ENCODE measurements at regions not wholly inside any gene's neighbourhood (a gene's known extent, or its start where the extent isn't known, plus 50 kb on each side); places are given as distances from the start of the nearest gene placed in this dataset.
A peak's percentile ranks its signal among the peaks of the same experiment; 100 is the strongest.

- H3K4me1 ChIP-seq (ENCODE audit: control insufficient read depth, insufficient read depth, low read length), result peaks cover 34% of the 10 kb centered on the region
- H3K36me3 ChIP-seq (ENCODE audit: control insufficient read depth, insufficient read depth, low read length), result no peaks in the 10 kb centered on the region
- peak; percentile 73 to 84 for DNase-seq
- H3K27me3 ChIP-seq (ENCODE audit: control insufficient read depth, insufficient read depth, low read length), result no peaks in the 10 kb centered on the region
- WGBS (ENCODE audit: insufficient coverage, low lambda C conversion rate), result no CpG with 5 or more reads among the region's 9 CpGs
- peak overlapping the region; percentile 46 for H3K27ac ChIP-seq (ENCODE audit: low read length)
- peaks cover 4% of the 10 kb centered on the region for H3K9me3 ChIP-seq (ENCODE audit: control insufficient read depth, low read depth, low read length)
- no peak overlapping the region for H3K4me3 ChIP-seq (ENCODE audit: low read length)
Observed at GRCh38 chr1:201714542-201715329, 114.2 kb upstream of the IPO9 start.

DNA sequence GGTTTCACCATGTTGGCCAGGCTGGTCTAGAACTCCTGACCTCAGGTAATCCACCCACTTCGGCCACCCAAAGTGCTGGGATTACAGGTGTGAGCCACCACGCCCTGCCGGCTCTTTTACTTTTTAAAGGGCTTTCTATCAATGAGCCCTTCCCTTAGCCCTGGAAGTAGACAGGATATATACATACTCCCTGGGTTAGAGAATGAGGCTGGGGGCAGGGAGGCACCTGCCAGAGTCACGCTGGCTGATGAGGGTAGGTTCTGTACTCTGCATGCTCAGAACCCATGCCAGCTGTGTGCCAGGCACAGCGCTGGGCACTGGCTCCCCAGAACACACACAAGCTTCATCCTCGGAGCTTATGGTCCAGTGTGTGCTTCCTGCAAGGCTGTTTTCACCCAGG is 113.6 kb upstream of the IPO9 start:
- no peak overlapping the region for H3K27ac ChIP-seq (ENCODE audit: low read length)
- DNase-seq, result no peak
- no peak overlapping the region for H3K4me3 ChIP-seq (ENCODE audit: low read length)
- no peaks in the 10 kb centered on the region for H3K36me3 ChIP-seq (ENCODE audit: control insufficient read depth, insufficient read depth, low read length)
- no peaks in the 10 kb centered on the region for H3K27me3 ChIP-seq (ENCODE audit: control insufficient read depth, insufficient read depth, low read length)
- no CpG with 5 or more reads among the region's 6 CpGs for WGBS (ENCODE audit: insufficient coverage, low lambda C conversion rate)
- peaks cover 39% of the 10 kb centered on the region for H3K4me1 ChIP-seq (ENCODE audit: control insufficient read depth, insufficient read depth, low read length)
- H3K9me3 ChIP-seq (ENCODE audit: control insufficient read depth, low read depth, low read length), result peaks cover 4% of the 10 kb centered on the region

DNA sequence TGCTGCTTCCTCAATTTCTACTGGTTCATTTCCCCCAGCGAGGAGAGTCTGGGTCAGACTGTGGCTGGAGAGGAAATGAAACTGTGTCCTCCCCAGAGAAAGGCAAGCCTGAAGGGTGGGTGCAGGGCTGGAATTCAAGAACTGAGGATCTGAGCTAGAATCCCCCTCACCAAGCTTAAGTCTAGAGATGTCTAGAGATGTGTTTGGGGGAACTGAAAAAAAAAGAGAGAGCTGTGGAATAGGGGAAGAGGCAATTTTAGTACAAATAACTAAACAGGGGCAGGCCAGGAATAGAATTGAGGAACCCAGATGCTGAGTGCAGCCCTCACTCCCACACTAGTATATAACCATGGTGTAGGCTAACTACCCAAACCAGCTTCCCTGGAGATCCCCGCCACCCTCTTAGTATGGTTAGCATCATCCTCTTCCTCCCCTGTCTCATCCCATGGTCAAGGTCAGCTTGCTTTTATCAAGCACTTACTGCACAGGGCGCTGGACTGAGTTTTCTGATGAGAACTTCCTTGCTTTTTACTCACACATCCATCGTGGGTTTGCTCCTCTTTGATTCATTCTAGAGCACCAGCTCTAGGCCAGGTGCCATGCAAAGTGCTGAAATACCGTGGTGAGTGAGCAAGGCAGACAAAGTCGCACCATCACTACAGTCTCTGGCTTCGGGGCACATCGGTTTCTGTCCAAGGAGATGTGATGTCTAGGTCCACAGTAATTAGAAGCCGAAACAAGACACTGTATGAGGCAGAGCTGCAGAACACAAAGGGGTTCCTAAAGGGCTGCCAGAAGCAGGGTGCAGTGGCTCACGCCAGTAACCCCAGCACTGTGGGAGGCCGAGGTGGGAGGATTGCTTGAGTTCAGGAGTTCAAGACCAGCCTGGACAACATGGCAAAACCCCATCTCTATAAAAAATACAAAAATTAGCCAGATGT is 112.9 kb upstream of the IPO9 start:
- no peak for DNase-seq
- no CpG with 5 or more reads among the region's 11 CpGs for WGBS (ENCODE audit: insufficient coverage, low lambda C conversion rate)
- no peak overlapping the region for H3K4me3 ChIP-seq (ENCODE audit: low read length)
- H3K4me1 ChIP-seq (ENCODE audit: control insufficient read depth, insufficient read depth, low read length), result peaks cover 43% of the 10 kb centered on the region
- peaks cover 4% of the 10 kb centered on the region for H3K9me3 ChIP-seq (ENCODE audit: control insufficient read depth, low read depth, low read length)
- H3K27ac ChIP-seq (ENCODE audit: low read length), result no peak overlapping the region
- no peaks in the 10 kb centered on the region for H3K27me3 ChIP-seq (ENCODE audit: control insufficient read depth, insufficient read depth, low read length)
- no peaks in the 10 kb centered on the region for H3K36me3 ChIP-seq (ENCODE audit: control insufficient read depth, insufficient read depth, low read length)

- no peak overlapping the region for H3K27ac ChIP-seq (ENCODE audit: low read length)
- peaks cover 43% of the 10 kb centered on the region for H3K4me1 ChIP-seq (ENCODE audit: control insufficient read depth, insufficient read depth, low read length)
Observed at GRCh38 chr1:201716742-201717135, 112.2 kb upstream of the IPO9 start.

DNA sequence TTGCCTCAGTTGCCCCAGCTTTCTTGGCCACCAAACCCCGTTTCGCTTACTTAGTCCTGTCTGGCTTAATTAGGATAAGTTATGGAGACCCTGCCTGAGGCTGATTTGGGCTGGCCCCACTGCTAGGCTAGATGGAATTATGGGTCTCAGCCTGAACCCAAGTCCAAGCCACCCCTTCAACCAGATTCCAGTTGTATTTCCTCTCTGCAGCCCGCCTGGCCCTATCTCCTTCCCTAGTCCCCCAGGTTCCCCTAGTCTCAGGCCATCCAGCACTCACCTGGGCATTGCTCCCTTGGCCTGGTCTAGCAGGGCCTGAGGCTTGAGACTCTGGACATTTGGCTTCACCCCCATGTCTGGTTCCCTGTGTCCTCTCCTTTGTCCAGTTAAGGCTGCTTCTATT is 111.7 kb upstream of the IPO9 start:
- peaks cover 40% of the 10 kb centered on the region for H3K4me1 ChIP-seq (ENCODE audit: control insufficient read depth, insufficient read depth, low read length)
- no peak overlapping the region for H3K27ac ChIP-seq (ENCODE audit: low read length)
- H3K9me3 ChIP-seq (ENCODE audit: control insufficient read depth, low read depth, low read length), result peaks cover 4% of the 10 kb centered on the region
- no CpG with 5 or more reads among the region's 3 CpGs for WGBS (ENCODE audit: insufficient coverage, low lambda C conversion rate)
- no peaks in the 10 kb centered on the region for H3K27me3 ChIP-seq (ENCODE audit: control insufficient read depth, insufficient read depth, low read length)
- no peak overlapping the region for H3K4me3 ChIP-seq (ENCODE audit: low read length)
- no peak for DNase-seq
- no peaks in the 10 kb centered on the region for H3K36me3 ChIP-seq (ENCODE audit: control insufficient read depth, insufficient read depth, low read length)

More at GRCh38 chr1:201716742-201717135, 112.2 kb upstream of the IPO9 start:
- 100% methylated on average over 2 of the region's 7 CpGs for WGBS (ENCODE audit: insufficient coverage, low lambda C conversion rate)
- no peaks in the 10 kb centered on the region for H3K36me3 ChIP-seq (ENCODE audit: control insufficient read depth, insufficient read depth, low read length)
- H3K27me3 ChIP-seq (ENCODE audit: control insufficient read depth, insufficient read depth, low read length), result no peaks in the 10 kb centered on the region
- DNase-seq, result no peak
- H3K9me3 ChIP-seq (ENCODE audit: control insufficient read depth, low read depth, low read length), result peaks cover 4% of the 10 kb centered on the region
- H3K4me3 ChIP-seq (ENCODE audit: low read length), result no peak overlapping the region

- Histone ChIP-seq H3K4me1 (ENCODE audit: control insufficient read depth, insufficient read depth, low read length) (peaks cover 29% of the 10 kb centered on the region), H3K9me3 (ENCODE audit: control insufficient read depth, low read depth, low read length) (peaks cover 4% of the 10 kb centered on the region), H3K27me3 (ENCODE audit: control insufficient read depth, insufficient read depth, low read length) (no peaks in the 10 kb centered on the region), H3K36me3 (ENCODE audit: control insufficient read depth, insufficient read depth, low read length) (no peaks in the 10 kb centered on the region), H3K4me3 (ENCODE audit: low read length) (no peak overlapping the region), H3K27ac (ENCODE audit: low read length) (no peak overlapping the region)
- WGBS (ENCODE audit: insufficient coverage, low lambda C conversion rate), result no CpG with 5 or more reads among the region's 36 CpGs
- DNase-seq, result no peak
Observed at GRCh38 chr1:201718346-201719202, 110.4 kb upstream of the IPO9 start.

DNA sequence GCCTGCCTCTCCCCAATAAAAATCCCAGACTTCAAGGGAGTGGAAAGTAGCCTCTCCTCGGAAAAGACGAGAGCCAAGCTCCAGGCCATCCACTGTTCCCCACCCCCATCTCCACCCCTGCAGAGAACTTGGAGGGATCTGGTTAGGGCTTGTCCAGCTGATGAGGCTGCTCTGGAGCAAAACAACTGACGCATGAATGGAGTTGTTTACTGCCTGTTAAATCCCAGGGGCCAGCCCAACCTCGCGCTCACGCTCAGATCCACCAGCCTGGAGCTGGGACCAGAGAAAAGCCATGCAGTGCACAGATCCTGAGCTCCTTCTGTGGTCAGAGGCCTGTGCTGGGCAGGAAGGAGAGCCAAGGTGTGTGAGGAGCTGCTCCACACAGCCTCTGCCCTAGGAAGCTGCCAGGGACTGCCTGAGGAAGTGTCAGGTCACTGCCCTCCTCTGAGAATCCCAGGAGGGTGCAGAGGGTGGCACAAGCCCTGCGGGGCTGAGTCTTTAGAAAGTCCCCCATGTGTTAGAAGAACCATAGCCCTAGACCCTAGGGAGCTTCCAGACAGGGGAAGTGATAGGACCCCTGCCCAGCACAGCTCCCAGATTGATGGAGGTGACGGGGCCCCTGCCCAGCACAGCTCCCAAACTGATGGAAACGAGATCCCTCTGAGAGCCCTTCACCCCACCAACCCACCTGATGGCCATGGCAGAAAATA is 109.0 kb upstream of the IPO9 start:
- Histone ChIP-seq H3K36me3 (ENCODE audit: control insufficient read depth, insufficient read depth, low read length) (no peaks in the 10 kb centered on the region), H3K27me3 (ENCODE audit: control insufficient read depth, insufficient read depth, low read length) (no peaks in the 10 kb centered on the region), H3K27ac (ENCODE audit: low read length) (peak overlapping the region; percentile 62), H3K9me3 (ENCODE audit: control insufficient read depth, low read depth, low read length) (peaks cover 4% of the 10 kb centered on the region), H3K4me3 (ENCODE audit: low read length) (no peak overlapping the region), H3K4me1 (ENCODE audit: control insufficient read depth, insufficient read depth, low read length) (peaks cover 15% of the 10 kb centered on the region)
- WGBS (ENCODE audit: insufficient coverage, low lambda C conversion rate), result no CpG with 5 or more reads among the region's 9 CpGs
- DNase-seq, result peak in 1 of 2 donors; percentile 51

DNA sequence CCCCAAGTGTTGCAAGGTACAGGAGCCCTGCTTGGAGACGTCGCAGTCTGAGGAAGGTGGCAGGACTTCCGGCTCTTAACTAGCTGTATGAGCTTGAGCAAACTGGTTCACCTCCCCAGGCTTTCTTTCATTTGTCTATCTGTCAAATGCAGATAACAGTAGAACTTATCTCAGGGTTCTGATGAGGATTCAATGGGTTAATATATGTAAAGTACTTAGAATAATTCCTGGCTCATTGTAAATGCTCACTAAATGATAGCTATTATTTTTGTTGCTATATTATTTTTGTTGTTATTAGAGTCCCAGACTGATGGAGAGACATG is 108.5 kb upstream of the IPO9 start:
- no peak overlapping the region for H3K4me3 ChIP-seq (ENCODE audit: low read length)
- H3K4me1 ChIP-seq (ENCODE audit: control insufficient read depth, insufficient read depth, low read length), result peaks cover 11% of the 10 kb centered on the region
- WGBS (ENCODE audit: insufficient coverage, low lambda C conversion rate), result no CpG with 5 or more reads among the region's 3 CpGs
- H3K36me3 ChIP-seq (ENCODE audit: control insufficient read depth, insufficient read depth, low read length), result no peaks in the 10 kb centered on the region
- peak overlapping the region; percentile 62 for H3K27ac ChIP-seq (ENCODE audit: low read length)
- no peaks in the 10 kb centered on the region for H3K27me3 ChIP-seq (ENCODE audit: control insufficient read depth, insufficient read depth, low read length)
- H3K9me3 ChIP-seq (ENCODE audit: control insufficient read depth, low read depth, low read length), result peaks cover 4% of the 10 kb centered on the region
- no peak for DNase-seq

DNA sequence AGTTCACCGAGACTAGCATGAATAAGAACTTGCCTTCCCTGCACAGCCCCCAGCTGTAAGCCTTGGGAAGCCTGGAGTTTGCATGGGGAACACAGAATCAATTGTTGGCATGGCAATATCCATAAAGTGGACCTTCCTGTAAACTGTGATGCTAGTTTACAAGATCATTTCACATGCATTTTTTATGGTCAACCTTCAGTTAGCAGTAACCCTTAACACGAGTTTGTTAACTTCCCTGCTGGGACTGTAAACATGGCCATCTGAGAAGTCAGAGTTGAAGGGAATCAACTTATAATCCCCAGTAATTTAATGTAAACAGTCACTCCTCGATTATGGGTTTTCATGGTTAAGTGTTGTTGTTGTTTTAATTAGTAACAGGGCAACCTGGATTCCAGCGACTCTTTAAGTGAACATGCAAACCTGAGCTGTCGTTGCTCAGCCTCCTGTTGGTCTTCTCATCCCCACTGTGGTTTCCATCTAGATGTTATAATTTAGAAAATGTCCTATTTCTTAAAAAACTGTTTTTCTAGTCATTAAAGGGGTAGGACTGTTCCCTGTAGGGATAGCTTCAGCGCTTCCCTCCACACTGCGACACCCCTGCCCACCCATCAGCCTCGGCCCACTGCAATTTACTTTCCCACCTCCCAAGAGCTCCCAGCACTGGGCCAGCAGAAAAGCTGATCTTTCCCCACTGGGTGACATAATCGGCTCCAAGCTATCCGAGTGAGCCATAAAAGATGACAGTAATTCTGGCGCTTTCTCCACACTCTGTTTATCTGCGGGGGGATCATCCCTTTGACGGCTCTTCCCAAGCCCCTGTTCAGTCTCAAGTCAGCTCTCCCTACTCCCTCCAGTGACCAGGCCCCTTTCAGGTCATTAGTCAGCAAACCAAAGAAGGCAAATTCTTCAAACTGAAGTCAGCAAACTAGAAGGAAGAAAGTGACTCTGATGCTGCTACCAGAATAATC is 107.6 kb upstream of the IPO9 start:
- Histone ChIP-seq H3K27ac (ENCODE audit: low read length) (peak overlapping the region; percentile 62), H3K9me3 (ENCODE audit: control insufficient read depth, low read depth, low read length) (peaks cover 4% of the 10 kb centered on the region), H3K36me3 (ENCODE audit: control insufficient read depth, insufficient read depth, low read length) (no peaks in the 10 kb centered on the region), H3K4me1 (ENCODE audit: control insufficient read depth, insufficient read depth, low read length) (peaks cover 11% of the 10 kb centered on the region), H3K4me3 (ENCODE audit: low read length) (no peak overlapping the region), H3K27me3 (ENCODE audit: control insufficient read depth, insufficient read depth, low read length) (no peaks in the 10 kb centered on the region)
- no peak for DNase-seq
- 27% methylated on average over 4 of the region's 13 CpGs for WGBS (ENCODE audit: insufficient coverage, low lambda C conversion rate)
